ENCODE measurements at regions not wholly inside any gene's neighbourhood (a gene's known extent, or its start where the extent isn't known, plus 50 kb on each side); places are given as distances from the start of the nearest gene placed in this dataset.

DNA sequence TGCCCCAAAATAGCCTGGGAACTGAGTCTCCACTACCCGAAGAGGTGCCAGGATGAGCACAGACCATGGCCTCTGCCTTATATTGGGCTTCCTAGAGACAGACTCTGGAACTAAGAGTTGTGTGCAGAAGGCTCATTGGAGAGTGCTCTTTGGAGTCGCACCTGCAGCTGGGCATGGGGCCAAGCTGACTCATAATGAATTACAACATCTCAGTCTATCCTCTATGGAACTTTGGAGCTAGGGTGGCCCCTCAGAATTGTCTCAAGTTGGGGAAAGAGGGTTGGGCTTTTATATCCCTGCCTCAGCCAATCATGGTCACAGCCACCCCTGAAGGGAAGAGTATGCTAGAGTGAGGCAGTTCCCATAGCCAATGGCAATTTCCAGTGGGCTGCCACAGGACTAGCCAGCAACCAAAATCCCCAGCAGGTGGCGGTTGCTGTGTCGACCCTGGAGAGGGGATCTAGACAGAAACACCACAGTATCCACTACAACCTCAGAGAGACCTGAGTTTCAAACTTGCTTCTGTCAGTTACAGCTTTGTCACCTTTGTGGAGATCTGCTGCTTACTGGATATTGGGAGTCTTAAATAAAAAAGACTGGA is 93.8 kb downstream of the DMRTA2 start:
- Mint-ChIP-seq H3K27ac (peak overlapping the region in 1 of 3 donors; percentile 8), H3K4me1 (peaks cover 4 to 13% (median 4%) of the 10 kb centered on the region in 3 donors), H3K9me3 (peaks cover 0 to 1% (median 0%) of the 10 kb centered on the region in 3 donors), H3K4me3 (no peak overlapping the region), H3K36me3 (peaks cover 2% of the 10 kb centered on the region), H3K27me3 (peaks cover 44% of the 10 kb centered on the region)

DNA sequence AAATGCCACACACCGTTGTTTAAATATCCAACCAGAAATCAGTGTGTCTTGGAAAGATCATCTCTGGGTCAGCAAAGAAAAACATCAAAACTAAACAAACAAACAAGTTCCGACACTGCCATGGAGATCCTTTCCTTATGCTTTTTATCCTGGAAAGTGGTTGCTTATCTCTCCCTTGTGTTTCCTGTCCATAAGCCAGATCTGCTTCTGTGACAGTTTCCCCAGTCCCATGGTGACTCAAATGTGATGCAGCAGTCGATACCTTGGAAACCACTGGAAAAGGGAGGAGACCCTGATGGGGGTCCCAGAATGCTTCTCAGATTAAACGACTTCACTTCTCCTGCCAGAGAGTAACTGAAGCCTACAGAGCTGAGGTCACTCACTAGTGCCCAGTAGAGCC is 94.7 kb downstream of the DMRTA2 start:
- peaks cover 0 to 5% (median 4%) of the 10 kb centered on the region in 3 donors for H3K4me1 Mint-ChIP-seq
- no peak overlapping the region for H3K4me3 Mint-ChIP-seq
- H3K9me3 Mint-ChIP-seq: no peaks in the 10 kb centered on the region
- H3K27me3 Mint-ChIP-seq: peaks cover 35% of the 10 kb centered on the region
- no peak overlapping the region for H3K27ac Mint-ChIP-seq
- peaks cover 2% of the 10 kb centered on the region for H3K36me3 Mint-ChIP-seq

DNA sequence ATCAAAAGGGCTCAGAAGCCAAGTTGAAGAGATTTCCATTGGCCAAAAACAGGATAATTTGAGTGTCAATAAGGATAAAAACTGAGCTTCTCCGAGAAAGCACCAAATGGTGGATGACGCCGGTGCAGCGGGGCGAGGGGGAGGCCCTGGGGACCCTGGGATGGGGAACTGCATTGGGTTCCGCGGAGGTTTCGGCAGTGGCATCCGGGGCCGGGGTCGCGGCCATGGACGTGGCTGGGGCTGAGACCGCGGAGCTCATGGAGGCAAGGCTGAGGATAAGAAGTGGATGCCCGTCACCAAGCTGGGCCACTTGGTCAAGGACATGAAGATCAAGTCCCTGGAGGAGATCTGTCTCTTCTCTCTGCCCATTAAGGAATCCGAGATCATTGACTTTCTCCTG is 97.2 kb downstream of the DMRTA2 start:
- Mint-ChIP-seq H3K36me3 (no peaks in the 10 kb centered on the region), H3K4me1 (no peaks in the 10 kb centered on the region), H3K27ac (no peak overlapping the region), H3K4me3 (no peak overlapping the region), H3K9me3 (no peaks in the 10 kb centered on the region), H3K27me3 (peaks cover 22% of the 10 kb centered on the region)

DNA sequence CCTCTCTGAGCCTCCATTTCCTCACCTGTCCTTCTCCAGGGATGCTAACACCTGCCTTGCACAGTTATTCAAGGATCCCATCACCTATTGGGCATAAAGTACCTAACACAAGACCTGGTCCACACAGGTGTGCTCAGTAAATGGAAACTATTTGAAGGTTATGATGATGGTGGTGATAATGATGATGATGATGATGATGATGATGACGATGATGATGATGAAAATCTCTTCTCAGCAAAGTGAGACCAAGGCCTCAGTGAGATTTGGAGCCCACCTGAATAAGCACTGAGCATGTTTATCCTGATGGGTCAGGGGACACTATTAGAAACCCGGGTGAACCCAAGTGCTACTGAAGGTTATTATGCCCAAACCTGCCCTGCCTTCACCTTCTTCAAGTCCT is 100.7 kb downstream of the DMRTA2 start:
- Mint-ChIP-seq H3K27me3 (peaks cover 4% of the 10 kb centered on the region), H3K4me3 (no peak overlapping the region), H3K36me3 (no peaks in the 10 kb centered on the region), H3K9me3 (no peaks in the 10 kb centered on the region), H3K27ac (no peak overlapping the region), H3K4me1 (no peaks in the 10 kb centered on the region)

DNA sequence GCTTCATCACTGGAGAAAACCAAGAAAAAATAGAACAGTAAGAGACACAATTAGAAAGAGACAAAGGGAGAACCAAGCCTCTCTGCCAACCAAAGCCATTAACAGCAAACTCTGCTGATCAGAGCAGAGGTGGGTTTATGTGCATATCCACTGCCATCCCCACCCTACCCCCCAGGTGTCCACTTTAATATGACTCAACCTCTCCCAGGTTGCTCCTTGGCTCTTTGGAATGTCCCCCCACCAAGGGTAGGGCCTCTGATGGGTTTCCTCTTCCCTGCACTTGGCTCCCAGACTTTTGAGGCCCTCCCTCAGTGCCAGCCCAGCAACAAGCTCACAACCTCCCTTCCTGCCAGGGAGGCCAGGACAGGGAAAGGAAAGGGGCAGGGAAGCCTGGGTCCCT is 104.8 kb downstream of the DMRTA2 start:
- Mint-ChIP-seq H3K9me3 (no peaks in the 10 kb centered on the region), H3K4me3 (no peak overlapping the region), H3K4me1 (no peaks in the 10 kb centered on the region), H3K36me3 (peaks cover 2% of the 10 kb centered on the region), H3K27me3 (peaks cover 3% of the 10 kb centered on the region), H3K27ac (no peak overlapping the region)

DNA sequence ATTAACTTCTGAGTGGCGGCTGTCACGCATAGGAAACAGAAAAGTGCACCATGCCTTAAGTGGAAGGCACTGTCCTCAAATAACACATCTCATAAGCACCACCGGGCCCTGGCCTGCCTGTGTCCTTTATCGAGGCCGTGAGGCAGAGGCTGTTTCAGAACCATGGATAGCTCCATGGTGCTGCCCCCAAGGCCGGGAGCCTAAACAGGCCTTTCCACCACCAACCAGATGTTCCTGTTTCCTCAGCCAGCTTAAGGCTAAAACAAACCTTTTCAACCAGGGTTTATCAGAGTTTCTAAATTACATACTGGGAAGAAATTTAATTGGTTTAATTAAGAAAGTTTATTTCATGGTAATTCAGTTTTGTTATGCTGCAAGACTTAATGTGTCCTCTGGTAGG is 114.4 kb downstream of the DMRTA2 start:
- no peak overlapping the region for H3K4me3 Mint-ChIP-seq
- peaks cover 0 to 2% (median 0%) of the 10 kb centered on the region in 3 donors for H3K9me3 Mint-ChIP-seq
- H3K36me3 Mint-ChIP-seq: no peaks in the 10 kb centered on the region
- peaks cover 8% of the 10 kb centered on the region for H3K27me3 Mint-ChIP-seq
- H3K4me1 Mint-ChIP-seq: no peaks in the 10 kb centered on the region
- H3K27ac Mint-ChIP-seq: no peak overlapping the region

DNA sequence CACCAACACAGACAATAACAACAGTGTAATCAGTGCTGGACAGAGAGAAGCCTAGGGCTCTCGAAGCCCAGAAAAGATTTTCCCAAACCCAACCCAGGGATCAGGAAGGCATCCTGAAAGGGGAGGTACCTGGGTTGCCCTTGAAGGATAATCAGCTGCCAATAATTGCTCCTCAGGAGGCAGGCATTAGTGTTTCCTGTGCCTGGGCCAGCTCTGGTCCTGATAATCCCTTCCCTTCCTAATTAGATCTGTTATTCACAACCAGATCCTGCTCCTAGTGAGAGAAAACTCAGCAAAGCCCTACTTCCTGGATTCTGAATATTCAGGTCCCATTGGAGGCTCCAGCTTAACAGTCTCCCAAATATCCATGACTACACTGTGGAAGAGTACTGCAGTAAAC is 117.4 kb downstream of the DMRTA2 start:
- Mint-ChIP-seq H3K27me3 (peaks cover 9% of the 10 kb centered on the region), H3K36me3 (no peaks in the 10 kb centered on the region)

DNA sequence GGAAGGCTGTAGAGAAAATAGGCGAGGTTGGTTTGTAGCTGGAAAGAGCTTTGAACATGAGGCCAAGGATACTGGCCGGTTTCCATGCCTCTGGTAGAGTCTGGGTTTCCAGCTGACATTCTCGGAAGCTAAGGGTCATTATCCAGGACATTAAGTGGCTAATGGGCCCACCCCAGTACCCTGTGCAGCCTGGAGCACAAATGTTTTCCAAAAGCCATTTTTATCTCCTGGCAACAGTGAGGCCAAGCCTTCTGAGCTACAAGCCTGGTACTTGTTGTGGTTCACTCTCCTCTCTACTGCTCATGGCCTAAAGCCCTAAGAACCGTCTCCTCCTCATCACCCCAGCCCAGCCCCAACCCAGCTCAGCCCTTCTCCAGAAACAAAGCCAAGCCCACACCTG is 122.9 kb downstream of the DMRTA2 start:
- Mint-ChIP-seq H3K4me3 (no peak overlapping the region), H3K4me1 (no peaks in the 10 kb centered on the region), H3K27me3 (peaks cover 3% of the 10 kb centered on the region), H3K9me3 (peaks cover 0 to 2% (median 0%) of the 10 kb centered on the region in 3 donors), H3K27ac (no peak overlapping the region), H3K36me3 (no peaks in the 10 kb centered on the region)

More for the DNA sequence above, 117.4 kb downstream of the DMRTA2 start:
- Mint-ChIP-seq H3K27ac (no peak overlapping the region), H3K4me1 (no peaks in the 10 kb centered on the region), H3K9me3 (peaks cover 0 to 2% (median 0%) of the 10 kb centered on the region in 3 donors), H3K4me3 (no peak overlapping the region)

DNA sequence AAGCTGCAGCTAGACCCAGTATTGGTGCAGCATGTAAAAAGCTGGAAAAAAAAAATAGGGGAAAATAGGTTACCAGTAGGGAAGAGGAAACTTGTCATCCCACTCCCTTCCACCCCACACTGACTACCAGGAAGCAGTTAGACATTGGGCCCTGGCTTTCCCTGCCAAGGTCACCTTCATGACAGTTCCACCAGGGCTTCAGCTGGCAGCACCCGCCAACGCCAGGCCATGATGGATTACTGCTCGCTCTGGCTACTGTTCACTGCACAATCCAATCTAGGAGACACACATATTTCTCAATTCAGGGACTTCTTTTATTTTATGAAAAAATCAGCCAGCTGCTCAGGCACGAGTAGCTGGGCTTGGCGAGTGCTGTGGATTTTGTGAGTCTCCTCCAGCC is 127.7 kb downstream of the DMRTA2 start:
- Mint-ChIP-seq H3K36me3 (peaks cover 1% of the 10 kb centered on the region), H3K9me3 (peaks cover 6% of the 10 kb centered on the region in 3 donors), H3K27me3 (peaks cover 2% of the 10 kb centered on the region), H3K4me1 (no peaks in the 10 kb centered on the region), H3K4me3 (no peak overlapping the region), H3K27ac (no peak overlapping the region)

DNA sequence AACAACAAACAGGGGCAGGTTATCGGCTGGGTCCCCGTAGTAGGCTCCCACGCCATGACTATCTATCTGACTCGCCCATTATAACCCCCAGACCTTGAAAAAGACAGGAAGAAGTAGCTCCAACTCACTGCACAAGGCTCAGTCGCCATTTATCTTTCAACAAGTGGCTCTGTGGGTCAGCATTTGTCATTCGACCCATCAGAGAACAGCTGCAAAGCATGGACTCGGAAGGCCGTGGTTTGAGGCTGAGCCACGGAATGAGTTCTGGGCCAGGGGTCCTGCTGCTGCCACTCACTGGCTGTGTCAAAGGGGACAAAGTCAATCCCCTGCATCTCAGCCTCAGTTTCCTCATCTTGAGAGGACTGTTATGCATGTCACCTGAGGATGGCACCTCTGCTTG is 131.0 kb downstream of the DMRTA2 start:
- no peak overlapping the region for H3K4me3 Mint-ChIP-seq
- H3K27me3 Mint-ChIP-seq: peaks cover 1% of the 10 kb centered on the region
- H3K4me1 Mint-ChIP-seq: no peaks in the 10 kb centered on the region
- H3K9me3 Mint-ChIP-seq: peaks cover 4 to 9% (median 6%) of the 10 kb centered on the region in 3 donors
- peaks cover 1% of the 10 kb centered on the region for H3K36me3 Mint-ChIP-seq
- no peak overlapping the region for H3K27ac Mint-ChIP-seq

DNA sequence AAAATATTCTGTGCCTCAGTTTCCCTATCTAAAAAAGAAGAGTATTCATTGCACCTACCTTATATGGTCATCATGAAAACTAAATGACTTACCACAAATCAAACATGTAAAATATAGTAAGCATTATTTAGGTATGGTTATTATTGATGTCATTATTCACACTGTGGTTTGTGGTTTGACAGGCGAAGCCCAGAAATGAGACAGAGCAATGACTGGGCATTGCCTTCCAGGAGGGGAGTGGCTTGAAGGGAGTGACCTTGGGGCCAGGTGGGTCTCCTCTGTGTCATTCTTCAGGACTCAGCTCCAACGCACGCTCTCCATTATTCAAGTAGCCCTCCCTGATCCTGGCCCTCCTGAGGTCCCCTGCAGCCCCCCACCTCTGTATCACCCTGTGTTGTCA is 133.7 kb downstream of the DMRTA2 start:
- Mint-ChIP-seq H3K4me3 (no peak overlapping the region), H3K9me3 (peaks cover 2 to 7% (median 3%) of the 10 kb centered on the region in 3 donors), H3K27ac (peak overlapping the region in 1 of 3 donors; percentile 27), H3K27me3 (peaks cover 1% of the 10 kb centered on the region), H3K36me3 (peaks cover 1% of the 10 kb centered on the region), H3K4me1 (no peaks in the 10 kb centered on the region)

DNA sequence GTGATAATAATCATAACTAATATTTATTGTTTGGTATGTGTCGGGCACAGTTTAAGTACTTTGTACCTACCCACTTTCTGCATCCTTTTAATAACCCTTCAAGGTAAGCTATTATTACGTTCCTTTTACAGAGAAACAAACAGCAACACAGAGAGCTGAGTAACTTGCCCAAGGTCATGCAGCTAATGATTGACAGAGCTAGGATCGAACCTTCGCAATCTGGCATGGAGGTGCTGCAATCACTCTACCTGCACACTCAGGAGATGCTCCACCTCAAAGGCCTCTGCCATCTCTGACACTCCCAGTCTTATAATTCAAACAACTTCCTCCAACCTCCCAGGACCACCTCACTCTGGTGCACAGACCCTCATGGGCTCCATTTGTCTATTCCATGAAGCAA is 137.2 kb downstream of the DMRTA2 start:
- peaks cover 0 to 6% (median 0%) of the 10 kb centered on the region in 3 donors for H3K9me3 Mint-ChIP-seq
- no peak overlapping the region for H3K27ac Mint-ChIP-seq
- H3K36me3 Mint-ChIP-seq: peaks cover 1% of the 10 kb centered on the region
- H3K4me1 Mint-ChIP-seq: no peaks in the 10 kb centered on the region
- H3K4me3 Mint-ChIP-seq: no peak overlapping the region
- H3K27me3 Mint-ChIP-seq: peaks cover 1% of the 10 kb centered on the region

DNA sequence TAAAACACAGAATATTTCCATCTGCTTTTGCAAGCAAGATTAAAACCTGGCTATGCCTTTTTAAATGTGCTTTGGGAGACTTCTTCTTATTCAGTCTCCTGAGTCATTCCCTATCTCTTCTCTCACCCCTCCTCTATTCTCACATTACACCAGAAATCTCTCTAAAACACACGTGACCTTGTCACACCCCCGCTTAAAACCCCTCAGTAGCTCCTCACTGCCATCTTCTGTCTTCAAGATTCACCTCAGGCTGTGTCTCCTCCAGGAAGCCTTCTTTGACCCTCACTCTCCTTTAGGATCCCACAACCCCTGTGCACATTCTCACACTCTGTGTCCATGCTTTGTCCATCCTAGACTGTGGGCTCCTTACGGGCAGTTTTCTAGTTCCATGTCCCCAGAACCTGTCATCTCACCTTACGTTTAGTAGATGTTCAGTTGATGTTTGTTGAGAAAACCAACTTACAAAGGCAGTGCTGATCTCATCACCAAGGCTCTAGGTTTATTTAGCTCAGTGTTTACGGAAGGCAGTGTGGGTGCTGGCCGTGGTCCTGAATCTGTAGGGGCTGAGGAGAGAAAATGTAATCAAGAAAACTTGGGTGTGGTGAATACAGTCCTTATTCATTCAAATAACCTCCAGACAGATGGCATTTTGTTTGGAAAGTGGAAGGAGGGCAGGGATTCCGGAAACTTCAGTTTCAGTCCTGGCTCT is 143.5 kb downstream of the DMRTA2 start:
- Mint-ChIP-seq H3K9me3 (no peaks in the 10 kb centered on the region), H3K36me3 (no peaks in the 10 kb centered on the region), H3K27me3 (peaks cover 12% of the 10 kb centered on the region), H3K4me1 (peaks cover 0 to 2% (median 0%) of the 10 kb centered on the region in 3 donors), H3K27ac (peak overlapping the region in 1 of 3 donors; percentile 27), H3K4me3 (no peak overlapping the region)

DNA sequence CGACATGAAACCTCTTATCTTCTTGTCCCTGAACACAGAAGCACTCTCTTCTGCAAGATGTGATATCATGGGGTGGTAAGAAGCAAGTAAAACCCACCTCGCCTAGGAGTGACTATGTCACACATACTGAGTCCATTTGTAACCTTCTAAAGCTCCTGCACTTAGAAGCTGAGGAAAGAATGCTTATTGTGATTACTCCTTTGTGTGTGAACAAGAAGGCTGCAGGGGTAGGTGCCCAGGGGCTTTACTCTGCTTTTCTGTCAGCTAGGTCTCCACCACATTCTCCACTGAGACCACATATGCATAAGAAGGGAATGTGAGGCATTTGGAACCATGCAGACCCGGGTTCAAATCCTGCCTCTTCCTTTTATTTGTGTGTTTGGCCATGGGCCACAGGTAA is 144.3 kb downstream of the DMRTA2 start:
- Mint-ChIP-seq H3K4me3 (no peak overlapping the region), H3K27ac (no peak overlapping the region), H3K36me3 (no peaks in the 10 kb centered on the region), H3K27me3 (peaks cover 12% of the 10 kb centered on the region), H3K9me3 (no peaks in the 10 kb centered on the region), H3K4me1 (peaks cover 0 to 2% (median 0%) of the 10 kb centered on the region in 3 donors)

DNA sequence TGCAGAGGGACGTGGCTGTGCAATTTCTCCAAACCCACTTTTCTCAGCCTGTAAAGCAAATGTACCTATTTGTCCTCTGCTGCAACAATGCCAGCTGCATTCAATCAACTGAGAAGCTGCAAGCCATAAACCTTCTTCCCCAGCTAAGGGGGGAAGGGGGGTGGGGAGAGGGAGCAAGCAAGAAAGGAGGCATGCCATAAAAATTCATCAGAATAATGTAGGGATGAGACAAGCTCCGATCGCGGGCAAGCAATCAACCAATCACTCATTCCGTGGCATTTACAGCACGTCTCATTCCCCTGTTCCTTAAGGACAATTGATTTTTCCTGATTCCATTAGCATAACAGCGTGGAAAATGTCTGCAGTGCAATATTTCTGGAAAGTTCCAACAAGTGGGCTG is 144.8 kb downstream of the DMRTA2 start:
- no peak overlapping the region for H3K27ac Mint-ChIP-seq
- H3K36me3 Mint-ChIP-seq: no peaks in the 10 kb centered on the region
- peaks cover 0 to 2% (median 0%) of the 10 kb centered on the region in 3 donors for H3K4me1 Mint-ChIP-seq

DNA sequence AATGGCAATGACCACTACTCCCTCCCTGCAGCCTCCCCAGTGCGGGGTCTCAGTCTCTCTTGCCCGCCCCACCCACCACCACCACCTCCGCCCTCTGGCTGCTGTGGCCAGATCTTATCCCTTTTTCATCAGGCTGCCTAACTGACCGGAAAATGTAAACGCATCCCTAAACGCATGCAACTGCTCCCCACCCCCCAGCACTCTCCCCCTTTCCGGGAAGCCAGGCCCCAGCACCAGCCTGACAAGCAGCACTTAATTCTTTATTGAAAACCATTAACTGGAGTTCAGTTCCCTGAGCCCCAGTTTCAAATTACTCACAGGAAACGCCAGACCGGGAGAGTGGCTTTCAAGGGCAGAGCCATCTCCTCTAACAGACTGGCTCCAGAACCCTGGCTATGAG is 147.7 kb downstream of the DMRTA2 start:
- Mint-ChIP-seq H3K4me1 (peaks cover 0 to 2% (median 0%) of the 10 kb centered on the region in 3 donors), H3K27me3 (peaks cover 17% of the 10 kb centered on the region), H3K9me3 (no peaks in the 10 kb centered on the region), H3K27ac (no peak overlapping the region), H3K4me3 (no peak overlapping the region), H3K36me3 (no peaks in the 10 kb centered on the region)

More for the DNA sequence above, 144.8 kb downstream of the DMRTA2 start:
- no peaks in the 10 kb centered on the region for H3K9me3 Mint-ChIP-seq
- H3K4me3 Mint-ChIP-seq: no peak overlapping the region
- peaks cover 12% of the 10 kb centered on the region for H3K27me3 Mint-ChIP-seq
